Spleen (tissue), 7 donors: ENCODE measurements at regions not wholly inside any gene's neighbourhood (a gene's known extent, or its start where the extent isn't known, plus 50 kb on each side); places are given as distances from the start of the nearest gene placed in this dataset.
"Not testable (repeated sequence)": the region's sequence is repeated elsewhere in the genome, so short reads cannot be mapped to it uniquely, and the experiment has no call there.

Source experiments
- CTCF ChIP-seq, 11 experiments: fragments of 200-600 bp in 7 of 11; fragments of 450-650 bp in 4 of 11; sonication (generic) in 4 of 11; IDR thresholded peaks in 8 of 11; conservative IDR thresholded peaks in 3 of 11; 1 replicate in 7 of 11; 2 replicates in 4 of 11; pipeline versions ENCODE4 v1.4.0 to v1.8.0; 2016 to 2021; ENCODE audit warnings: antibody characterized with exemption in 11 of 11, inconsistent platforms in 4 of 11, mild to moderate bottlenecking in 1 of 11
- POLR2A ChIP-seq, 3 donors: fragments of 450-650 bp; IDR thresholded peaks; one replicate each; pipeline ENCODE4 v1.5.1; 2017; ENCODE audit warnings: antibody characterized with exemption in 3 of 3, mild to moderate bottlenecking in 1 of 3
- POLR2AphosphoS5 ChIP-seq, 3 donors: sonication (generic); formaldehyde crosslinking; IDR thresholded peaks; one replicate each; pipeline ENCODE4 v1.5.1; 2017; ENCODE audit warnings: antibody characterized with exemption in 3 of 3
- donor health status: DM: no; HTN: no; CAD: no; lungs with moderate emphysema.
- donor health status: DM: no; HTN: no; CAD: no.
- donor health status: DM: no; HTN: no; CAD: no.

- TF ChIP-seq POLR2A (IDR thresholded peaks at IDR 0.05); CTCF (IDR thresholded peaks at IDR 0.05 in 8 of 11, conservative IDR thresholded peaks at IDR 0.05 in 3 of 11); POLR2AphosphoS5 (IDR thresholded peaks at IDR 0.05): not testable (repeated sequence)
Measured at GRCh38 chr12:9424175-9424740, 183.5 kb downstream of the KLRB1 start.
